GM23248 (cell line): ENCODE measurements at regions not wholly inside any gene's neighbourhood (a gene's known extent, or its start where the extent isn't known, plus 50 kb on each side); places are given as distances from the start of the nearest gene placed in this dataset.

Experiments used
- EZH2 ChIP-seq: fragments of 200-600 bp; sonication (generic); IDR thresholded peaks from 2 replicates; pipeline ENCODE4 v1.6.1; 2018; ENCODE audit warnings: antibody characterized with exemption, mild to moderate bottlenecking; ENCODE audit not compliant: insufficient read depth, poor library complexity, severe bottlenecking
- EZH2phosphoT487 ChIP-seq: fragments of 200-600 bp; sonication (generic); IDR thresholded peaks from 2 replicates; pipeline ENCODE4 v1.6.1; 2018; ENCODE audit warnings: antibody characterized with exemption, moderate library complexity, mild to moderate bottlenecking, low read depth; ENCODE audit not compliant: insufficient read depth

- TF ChIP-seq EZH2 (no peak), EZH2phosphoT487 (no peak)
These were observed 130.9 kb upstream of the PTPN1 start for GRCh38 chr20:50379049-50379990.
